Astrocyte (in vitro differentiated cells and primary cell): ENCODE measurements at regions not wholly inside any gene's neighbourhood (a gene's known extent, or its start where the extent isn't known, plus 50 kb on each side); places are given as distances from the start of the nearest gene placed in this dataset.

ENCODE experiments used
- DNase-seq: peaks from one replicate; pipeline ENCODE4 v3.0.0-alpha.2; 2010; ENCODE audit warnings: low read depth
- FAIRE-seq: peaks from 2 replicates; lab custom pipeline; 2011; peaks lifted over from hg19 to GRCh38; lab: Jason Lieb, UNC
- H2AFZ ChIP-seq: 2 replicates; pipeline ENCODE4 v1.6.0; 2012; ENCODE audit warnings: low read depth, low read length, inconsistent platforms
- H3K27ac ChIP-seq: 2 replicates; pipeline ENCODE4 v1.5.1; 2011; ENCODE audit warnings: low read depth, low read length, inconsistent platforms
- H3K27me3 ChIP-seq: 2 replicates; pipeline ENCODE4 v1.6.0; 2011; ENCODE audit warnings: low read length, inconsistent platforms; ENCODE audit not compliant: insufficient read depth
- H3K36me3 ChIP-seq: 2 replicates; pipeline ENCODE4 v1.5.1; 2011; ENCODE audit warnings: low read length, inconsistent platforms; ENCODE audit not compliant: insufficient read depth
- H3K4me1 ChIP-seq: 2 replicates; pipeline ENCODE4 v1.5.1; 2011; ENCODE audit warnings: low read length, inconsistent platforms; ENCODE audit not compliant: insufficient read depth
- H3K4me2 ChIP-seq: 2 replicates; pipeline ENCODE4 v1.6.0; 2012; ENCODE audit warnings: low read length, inconsistent platforms
- H3K4me3 ChIP-seq: 2 replicates; pipeline ENCODE4 v1.5.1; 2011; ENCODE audit warnings: low read depth, mild to moderate bottlenecking, low read length, inconsistent platforms; ENCODE audit not compliant: insufficient read depth
- H3K79me2 ChIP-seq: 2 replicates; pipeline ENCODE4 v1.6.0; 2012; ENCODE audit warnings: mild to moderate bottlenecking, low read length, inconsistent platforms; ENCODE audit not compliant: insufficient read depth
- H3K9ac ChIP-seq: 2 replicates; pipeline ENCODE4 v1.6.0; 2012; ENCODE audit warnings: mild to moderate bottlenecking, low read length, inconsistent platforms
- H3K9me3 ChIP-seq: 2 replicates; pipeline ENCODE4 v1.5.1; 2012; ENCODE audit warnings: low read depth, mild to moderate bottlenecking, low read length, inconsistent platforms; ENCODE audit not compliant: insufficient read depth
- H4K20me1 ChIP-seq: 2 replicates; pipeline ENCODE4 v1.6.0; 2012; ENCODE audit warnings: low read length, inconsistent platforms; ENCODE audit not compliant: insufficient read depth
- H3K27ac Mint-ChIP-seq: one replicate; pipeline ENCODE4 v1.8.0; 2021; ENCODE audit warnings: mild to moderate bottlenecking, mixed read lengths; ENCODE audit not compliant: unreplicated experiment
- H3K27me3 Mint-ChIP-seq: one replicate; pipeline ENCODE4 v1.8.0; 2021; ENCODE audit warnings: low read depth, mixed read lengths; ENCODE audit not compliant: unreplicated experiment
- H3K36me3 Mint-ChIP-seq: one replicate; pipeline ENCODE4 v1.8.0; 2021; ENCODE audit warnings: low read depth, mixed read lengths; ENCODE audit not compliant: unreplicated experiment
- H3K4me1 Mint-ChIP-seq: one replicate; pipeline ENCODE4 v1.8.0; 2021; ENCODE audit warnings: low read depth, mixed read lengths; ENCODE audit not compliant: unreplicated experiment
- H3K4me3 Mint-ChIP-seq: one replicate; pipeline ENCODE4 v1.8.0; 2021; ENCODE audit warnings: mild to moderate bottlenecking, moderate library complexity, mixed read lengths; ENCODE audit not compliant: unreplicated experiment
- H3K9me3 Mint-ChIP-seq: one replicate; pipeline ENCODE4 v1.8.0; 2021; ENCODE audit warnings: mild to moderate bottlenecking, mixed read lengths; ENCODE audit not compliant: unreplicated experiment
- CTCF ChIP-seq: IDR thresholded peaks from 2 replicates; pipeline ENCODE4 v1.5.1; 2011; ENCODE audit warnings: low read depth, mild to moderate bottlenecking, inconsistent platforms, low read length, moderate library complexity; ENCODE audit not compliant: insufficient read depth
- EZH2 ChIP-seq: IDR thresholded peaks from 2 replicates; pipeline ENCODE4 v1.6.1; 2012; ENCODE audit warnings: mild to moderate bottlenecking, low read length, inconsistent platforms; ENCODE audit not compliant: insufficient read depth

- Mint-ChIP-seq H3K27me3 (no peaks in the 10 kb centered on the region), H3K36me3 (no peaks in the 10 kb centered on the region), H3K9me3 (no peaks in the 10 kb centered on the region), H3K4me1 (peaks cover 1% of the 10 kb centered on the region), H3K27ac (no peak overlapping the region), H3K4me3 (no peak overlapping the region)
- DNase-seq (no peak), FAIRE-seq (no peak)
- Histone ChIP-seq H3K36me3 (no peaks in the 10 kb centered on the region), H4K20me1 (no peaks in the 10 kb centered on the region), H3K4me2 (no peak overlapping the region), H3K27me3 (no peaks in the 10 kb centered on the region), H3K4me3 (no peak overlapping the region), H2AFZ (no peak overlapping the region), H3K27ac (no peak overlapping the region), H3K4me1 (no peaks in the 10 kb centered on the region), H3K9me3 (no peaks in the 10 kb centered on the region), H3K79me2 (no peaks in the 10 kb centered on the region), H3K9ac (no peak overlapping the region)
- TF ChIP-seq EZH2, result no peak
- no peak for TF ChIP-seq CTCF
Measured at GRCh38 chr2:58655152-58655551, 414.0 kb upstream of the FANCL start.

- no peak overlapping the region for H3K4me2 ChIP-seq
- no peaks in the 10 kb centered on the region for H4K20me1 ChIP-seq
- no peaks in the 10 kb centered on the region for H3K27me3 ChIP-seq
- no peak overlapping the region for H3K27ac Mint-ChIP-seq
- DNase-seq (no peak), FAIRE-seq (no peak)
- H3K9me3 ChIP-seq, result no peaks in the 10 kb centered on the region
- no peaks in the 10 kb centered on the region for H3K27me3 Mint-ChIP-seq
- H3K9ac ChIP-seq, result no peak overlapping the region
- H3K4me1 Mint-ChIP-seq, result peaks cover 3% of the 10 kb centered on the region
- TF ChIP-seq CTCF (no peak), EZH2 (no peak)
- H3K4me1 ChIP-seq, result no peaks in the 10 kb centered on the region
- no peak overlapping the region for H3K27ac ChIP-seq
- H3K4me3 ChIP-seq, result no peak overlapping the region
- H3K9me3 Mint-ChIP-seq, result no peaks in the 10 kb centered on the region
- H3K79me2 ChIP-seq, result no peaks in the 10 kb centered on the region
- no peak overlapping the region for H2AFZ ChIP-seq
- no peaks in the 10 kb centered on the region for H3K36me3 Mint-ChIP-seq
- no peak overlapping the region for H3K4me3 Mint-ChIP-seq
- no peaks in the 10 kb centered on the region for H3K36me3 ChIP-seq
Measured at GRCh38 chr2:58651930-58652329, 410.8 kb upstream of the FANCL start.

- no peaks in the 10 kb centered on the region for H4K20me1 ChIP-seq
- Mint-ChIP-seq H3K9me3 (no peaks in the 10 kb centered on the region), H3K27me3 (no peaks in the 10 kb centered on the region), H3K4me1 (peaks cover 3% of the 10 kb centered on the region), H3K36me3 (no peaks in the 10 kb centered on the region), H3K4me3 (no peak overlapping the region), H3K27ac (no peak overlapping the region)
- no peak overlapping the region for H3K4me2 ChIP-seq
- DNase-seq, result no peak
- no peaks in the 10 kb centered on the region for H3K4me1 ChIP-seq
- no peaks in the 10 kb centered on the region for H3K9me3 ChIP-seq
- no peak overlapping the region for H3K4me3 ChIP-seq
- no peaks in the 10 kb centered on the region for H3K27me3 ChIP-seq
- no peaks in the 10 kb centered on the region for H3K36me3 ChIP-seq
- H3K9ac ChIP-seq, result no peak overlapping the region
- FAIRE-seq, result no peak
- no peak overlapping the region for H3K27ac ChIP-seq
- H3K79me2 ChIP-seq, result no peaks in the 10 kb centered on the region
- TF ChIP-seq CTCF (no peak), EZH2 (no peak)
- H2AFZ ChIP-seq, result no peak overlapping the region
Measured at GRCh38 chr2:58650781-58651180, 409.7 kb upstream of the FANCL start.
